ENCODE measurements at regions not wholly inside any gene's neighbourhood (a gene's known extent, or its start where the extent isn't known, plus 50 kb on each side); places are given as distances from the start of the nearest gene placed in this dataset.

DNA sequence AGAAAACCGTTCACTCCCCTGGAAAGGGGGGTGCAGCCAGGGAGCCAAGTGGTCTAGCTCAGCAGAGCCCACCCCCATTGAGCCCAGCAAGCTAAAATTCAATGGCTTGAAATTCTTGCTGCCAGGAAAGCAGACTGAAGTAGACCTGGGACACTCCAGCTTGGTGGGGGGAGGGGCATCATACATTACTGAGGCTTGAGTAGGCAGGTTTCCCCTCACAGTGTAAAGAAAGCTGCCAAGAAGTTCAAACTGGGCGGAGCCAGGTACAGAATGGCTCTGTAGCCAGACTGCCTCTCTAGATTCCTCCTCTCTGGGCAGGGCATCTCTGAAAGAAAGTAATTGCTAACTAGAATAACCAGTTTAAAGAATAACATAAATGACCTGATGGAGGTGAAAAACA lies 372.3 kb upstream of the F9 start:
- no peak for TF ChIP-seq EZH2 (IDR thresholded peaks at IDR 0.05; ENCODE audit: insufficient read depth, poor library complexity, severe bottlenecking)
- TF ChIP-seq EZH2phosphoT487 (IDR thresholded peaks at IDR 0.05; ENCODE audit: insufficient read depth, low read depth), result no peak
